HFFc6 (cell line): ENCODE measurements at regions not wholly inside any gene's neighbourhood (a gene's known extent, or its start where the extent isn't known, plus 50 kb on each side); places are given as distances from the start of the nearest gene placed in this dataset.

Experiments used
- DNase-seq: peaks from one replicate; pipeline ENCODE4 v3.0.0-alpha.2; 2018
- H3K27ac Mint-ChIP-seq: 2 replicates; pipeline ENCODE4 v1.8.0; 2020; ENCODE audit warnings: mild to moderate bottlenecking, mixed read lengths
- H3K27me3 Mint-ChIP-seq: 2 replicates; pipeline ENCODE4 v1.8.0; 2021; ENCODE audit warnings: mild to moderate bottlenecking, moderate library complexity, mixed read lengths; ENCODE audit not compliant: insufficient read depth
- H3K36me3 Mint-ChIP-seq: 2 replicates; pipeline ENCODE4 v1.8.0; 2021; ENCODE audit warnings: low read depth, mixed read lengths
- H3K4me1 Mint-ChIP-seq: 2 replicates; pipeline ENCODE4 v1.8.0; 2020; ENCODE audit warnings: low read depth, mixed read lengths
- H3K4me3 Mint-ChIP-seq: 2 replicates; pipeline ENCODE4 v1.8.0; 2020; ENCODE audit warnings: mild to moderate bottlenecking, moderate library complexity, mixed read lengths
- H3K9me3 Mint-ChIP-seq: 2 replicates; pipeline ENCODE4 v1.8.0; 2020; ENCODE audit warnings: mild to moderate bottlenecking, mixed read lengths
- CTCF ChIP-seq: fragments of 200-600 bp; sonication (generic); IDR thresholded peaks from 2 replicates; pipeline ENCODE4 v1.5.0; 2021; ENCODE audit warnings: antibody characterized with exemption, mild to moderate bottlenecking

- H3K36me3 Mint-ChIP-seq: no peaks in the 10 kb centered on the region
- no peak for DNase-seq
- H3K27ac Mint-ChIP-seq: no peak overlapping the region
- H3K4me1 Mint-ChIP-seq: peaks cover 11% of the 10 kb centered on the region; the same call in 1 of the 2 replicates
- no peaks in the 10 kb centered on the region for H3K9me3 Mint-ChIP-seq
- H3K27me3 Mint-ChIP-seq: no peaks in the 10 kb centered on the region
- no peak overlapping the region for H3K4me3 Mint-ChIP-seq
- TF ChIP-seq CTCF: no peak
Observed at GRCh38 chr3:29164825-29165224, 116.0 kb upstream of the RBMS3 start.

GRCh38 chr3:29167180-29167579 lies 113.7 kb upstream of the RBMS3 start:
- Mint-ChIP-seq H3K4me1 (peaks cover 35% of the 10 kb centered on the region), H3K36me3 (no peaks in the 10 kb centered on the region), H3K9me3 (no peaks in the 10 kb centered on the region), H3K27me3 (no peaks in the 10 kb centered on the region), H3K27ac (no peak overlapping the region), H3K4me3 (no peak overlapping the region)
- DNase-seq: no peak
- no peak for TF ChIP-seq CTCF

- no peak overlapping the region for H3K27ac Mint-ChIP-seq
- H3K4me3 Mint-ChIP-seq: no peak overlapping the region
- no peaks in the 10 kb centered on the region for H3K36me3 Mint-ChIP-seq
- no peaks in the 10 kb centered on the region for H3K27me3 Mint-ChIP-seq
- H3K4me1 Mint-ChIP-seq: peaks cover 37% of the 10 kb centered on the region
- no peak for TF ChIP-seq CTCF
- no peaks in the 10 kb centered on the region for H3K9me3 Mint-ChIP-seq
- no peak for DNase-seq
Observed at GRCh38 chr3:29168081-29168480, 112.8 kb upstream of the RBMS3 start.

- Mint-ChIP-seq H3K4me3 (no peak overlapping the region), H3K9me3 (no peaks in the 10 kb centered on the region), H3K36me3 (no peaks in the 10 kb centered on the region), H3K4me1 (peaks cover 37% of the 10 kb centered on the region), H3K27ac (no peak overlapping the region), H3K27me3 (no peaks in the 10 kb centered on the region)
- DNase-seq: no peak
- TF ChIP-seq CTCF: no peak
Observed at GRCh38 chr3:29168696-29169095, 112.2 kb upstream of the RBMS3 start.

GRCh38 chr3:29169451-29169850 lies 111.4 kb upstream of the RBMS3 start:
- no peak for TF ChIP-seq CTCF
- H3K27ac Mint-ChIP-seq: no peak overlapping the region

More at GRCh38 chr3:29169451-29169850, 111.4 kb upstream of the RBMS3 start:
- no peak for DNase-seq
- H3K4me1 Mint-ChIP-seq: peaks cover 37% of the 10 kb centered on the region
- H3K36me3 Mint-ChIP-seq: no peaks in the 10 kb centered on the region
- H3K4me3 Mint-ChIP-seq: no peak overlapping the region
- no peaks in the 10 kb centered on the region for H3K9me3 Mint-ChIP-seq
- no peaks in the 10 kb centered on the region for H3K27me3 Mint-ChIP-seq
